ENCODE measurements at regions not wholly inside any gene's neighbourhood (a gene's known extent, or its start where the extent isn't known, plus 50 kb on each side); places are given as distances from the start of the nearest gene placed in this dataset.

- no peak for TF ChIP-seq CTCF (IDR thresholded peaks at IDR 0.05)
- TF ChIP-seq POLR2A (IDR thresholded peaks at IDR 0.05) = no peak
Measured at GRCh38 chr1:168842916-168843315, 113.9 kb upstream of the DPT start.
